ENCODE measurements at regions not wholly inside any gene's neighbourhood (a gene's known extent, or its start where the extent isn't known, plus 50 kb on each side); places are given as distances from the start of the nearest gene placed in this dataset.

DNA sequence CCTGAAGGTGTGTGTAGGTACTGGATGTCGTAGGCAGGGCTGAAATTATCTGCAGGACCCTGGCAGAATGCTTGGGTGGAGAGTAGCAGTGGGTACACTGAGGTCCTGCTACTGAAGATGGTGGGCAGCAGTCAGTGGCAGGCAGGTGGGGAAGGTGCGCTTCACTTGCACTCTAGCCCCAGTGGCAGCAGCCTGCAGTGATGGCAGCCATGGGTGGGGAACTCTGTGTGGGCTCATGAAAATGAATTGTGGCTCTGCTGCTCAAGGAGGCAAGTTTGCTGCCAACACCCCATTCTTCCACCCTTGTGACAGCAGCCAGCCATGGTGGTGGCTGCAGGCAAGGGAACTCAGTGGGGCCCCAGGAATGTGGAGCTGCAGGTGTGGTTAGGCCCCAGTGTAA lies 1242.7 kb upstream of the MIR17HG start:
- Histone ChIP-seq H3K4me2 (ENCODE audit: low read depth, low read length, poor library complexity, severe bottlenecking) (no peak overlapping the region), H4K20me1 (ENCODE audit: insufficient read depth, low read depth, low read length) (no peaks in the 10 kb centered on the region), H3K9me2 (replicated peaks; ENCODE audit: insufficient read depth, low read length) (no peaks in the 10 kb centered on the region), H3K9me3 (ENCODE audit: low read length) (peaks cover 2% of the 10 kb centered on the region; the same call in 1 of the 2 replicates), H3K27ac (ENCODE audit: low read length) (no peak overlapping the region), H3K4me3 (ENCODE audit: low read length) (no peak overlapping the region), H3K79me2 (ENCODE audit: low read length) (no peaks in the 10 kb centered on the region), H3K36me3 (ENCODE audit: insufficient read depth, low read length) (no peaks in the 10 kb centered on the region), H3K4me1 (ENCODE audit: low read length) (no peaks in the 10 kb centered on the region), H3K9ac (ENCODE audit: low read length) (no peak overlapping the region), H2AFZ (ENCODE audit: low read length) (no peak overlapping the region), H3K27me3 (ENCODE audit: low read length) (no peaks in the 10 kb centered on the region)
- no peak for DNase-seq

DNA sequence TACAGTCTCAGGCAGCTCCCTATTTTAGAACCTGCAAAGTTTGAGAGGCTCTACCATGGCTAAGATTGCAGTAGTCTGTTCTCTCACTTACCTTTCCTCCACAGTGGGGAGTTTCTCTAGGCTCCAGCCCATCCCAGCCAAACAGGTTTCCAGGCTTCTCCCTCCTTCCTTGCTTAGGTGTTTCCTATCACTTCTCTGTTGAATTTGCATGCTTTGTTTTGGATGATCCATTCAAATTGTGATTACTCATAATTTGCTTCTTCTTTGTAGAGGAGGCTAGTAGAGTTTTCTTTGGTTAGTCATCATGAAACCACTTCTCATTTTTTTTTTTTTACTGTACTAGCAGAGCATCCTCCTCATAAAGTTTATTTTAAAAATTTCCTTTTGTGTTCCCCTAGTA lies 1242.2 kb upstream of the MIR17HG start:
- no peak for DNase-seq
- Histone ChIP-seq H3K4me3 (ENCODE audit: low read length) (no peak overlapping the region), H3K27ac (ENCODE audit: low read length) (no peak overlapping the region), H4K20me1 (ENCODE audit: insufficient read depth, low read depth, low read length) (no peaks in the 10 kb centered on the region), H3K9me2 (replicated peaks; ENCODE audit: insufficient read depth, low read length) (no peaks in the 10 kb centered on the region), H3K4me1 (ENCODE audit: low read length) (no peaks in the 10 kb centered on the region), H3K9me3 (ENCODE audit: low read length) (no peaks in the 10 kb centered on the region), H3K36me3 (ENCODE audit: insufficient read depth, low read length) (no peaks in the 10 kb centered on the region), H3K79me2 (ENCODE audit: low read length) (no peaks in the 10 kb centered on the region), H3K4me2 (ENCODE audit: low read depth, low read length, poor library complexity, severe bottlenecking) (no peak overlapping the region), H3K27me3 (ENCODE audit: low read length) (no peaks in the 10 kb centered on the region), H2AFZ (ENCODE audit: low read length) (no peak overlapping the region), H3K9ac (ENCODE audit: low read length) (no peak overlapping the region)

DNA sequence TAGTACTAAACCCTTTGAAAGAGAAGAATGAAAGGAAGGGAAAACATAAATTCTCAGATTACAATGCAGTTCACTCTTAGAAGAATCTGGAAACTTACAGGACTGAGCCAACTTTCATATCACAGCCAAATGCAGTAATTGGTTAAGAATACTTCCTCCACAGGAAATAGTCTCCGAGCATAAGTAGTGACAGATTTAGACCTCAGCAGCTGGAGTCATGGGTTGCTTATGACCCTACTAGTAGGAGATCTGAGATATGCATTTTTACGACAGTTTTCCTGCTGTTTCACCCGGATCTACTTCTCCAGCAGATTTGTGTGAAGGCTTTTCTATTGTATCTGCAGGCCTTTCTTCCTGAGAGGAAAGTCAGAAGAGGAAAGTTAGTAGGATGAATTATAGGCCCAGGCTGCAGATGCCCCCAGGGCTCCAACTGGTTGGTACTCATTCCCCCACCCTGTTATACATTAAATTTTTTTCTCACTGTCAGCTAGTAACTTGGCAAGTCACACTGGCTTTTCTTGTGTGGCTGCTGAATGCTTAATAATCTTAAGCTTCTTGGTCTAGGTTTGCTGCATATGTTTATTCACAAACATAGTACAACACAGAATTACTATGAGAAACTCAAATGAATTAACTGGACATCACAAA lies 1241.5 kb upstream of the MIR17HG start:
- H4K20me1 ChIP-seq (ENCODE audit: insufficient read depth, low read depth, low read length) = no peaks in the 10 kb centered on the region
- H3K27ac ChIP-seq (ENCODE audit: low read length) = no peak overlapping the region
- H3K4me3 ChIP-seq (ENCODE audit: low read length) = no peak overlapping the region
- no peaks in the 10 kb centered on the region for H3K36me3 ChIP-seq (ENCODE audit: insufficient read depth, low read length)
- no peaks in the 10 kb centered on the region for H3K27me3 ChIP-seq (ENCODE audit: low read length)
- H2AFZ ChIP-seq (ENCODE audit: low read length) = no peak overlapping the region
- H3K4me1 ChIP-seq (ENCODE audit: low read length) = no peaks in the 10 kb centered on the region
- H3K9me3 ChIP-seq (ENCODE audit: low read length) = no peaks in the 10 kb centered on the region
- no peaks in the 10 kb centered on the region for H3K9me2 ChIP-seq (replicated peaks; ENCODE audit: insufficient read depth, low read length)
- H3K9ac ChIP-seq (ENCODE audit: low read length) = no peak overlapping the region
- H3K79me2 ChIP-seq (ENCODE audit: low read length) = no peaks in the 10 kb centered on the region
- H3K4me2 ChIP-seq (ENCODE audit: low read depth, low read length, poor library complexity, severe bottlenecking) = no peak overlapping the region
- DNase-seq = no peak

DNA sequence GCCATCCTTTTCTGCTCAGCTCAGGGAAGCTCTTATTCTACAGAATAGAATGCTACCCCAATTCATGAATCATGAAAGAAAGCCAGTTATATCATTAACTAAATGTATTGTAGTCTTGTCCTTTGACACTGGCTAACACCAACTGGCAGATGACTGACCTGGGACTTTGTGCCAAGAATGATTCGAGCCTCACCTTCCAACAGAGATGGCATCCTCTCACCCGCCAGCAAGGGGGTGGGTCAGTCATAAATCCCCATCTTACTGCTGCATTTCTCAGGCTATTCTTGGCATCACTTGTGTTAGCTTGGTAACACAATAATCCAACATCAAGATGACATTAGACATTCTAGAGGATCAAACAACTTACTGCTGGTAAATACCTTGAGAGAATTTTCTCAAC lies 1239.8 kb upstream of the MIR17HG start:
- no peaks in the 10 kb centered on the region for H4K20me1 ChIP-seq (ENCODE audit: insufficient read depth, low read depth, low read length)
- no peaks in the 10 kb centered on the region for H3K4me1 ChIP-seq (ENCODE audit: low read length)
- H3K27me3 ChIP-seq (ENCODE audit: low read length) = no peaks in the 10 kb centered on the region
- H3K9ac ChIP-seq (ENCODE audit: low read length) = no peak overlapping the region
- no peak overlapping the region for H3K27ac ChIP-seq (ENCODE audit: low read length)
- H3K36me3 ChIP-seq (ENCODE audit: insufficient read depth, low read length) = no peaks in the 10 kb centered on the region
- no peak overlapping the region for H2AFZ ChIP-seq (ENCODE audit: low read length)
- no peaks in the 10 kb centered on the region for H3K79me2 ChIP-seq (ENCODE audit: low read length)
- no peak for DNase-seq
- no peak overlapping the region for H3K4me2 ChIP-seq (ENCODE audit: low read depth, low read length, poor library complexity, severe bottlenecking)
- H3K9me2 ChIP-seq (replicated peaks; ENCODE audit: insufficient read depth, low read length) = no peaks in the 10 kb centered on the region
- no peaks in the 10 kb centered on the region for H3K9me3 ChIP-seq (ENCODE audit: low read length)
- H3K4me3 ChIP-seq (ENCODE audit: low read length) = no peak overlapping the region

DNA sequence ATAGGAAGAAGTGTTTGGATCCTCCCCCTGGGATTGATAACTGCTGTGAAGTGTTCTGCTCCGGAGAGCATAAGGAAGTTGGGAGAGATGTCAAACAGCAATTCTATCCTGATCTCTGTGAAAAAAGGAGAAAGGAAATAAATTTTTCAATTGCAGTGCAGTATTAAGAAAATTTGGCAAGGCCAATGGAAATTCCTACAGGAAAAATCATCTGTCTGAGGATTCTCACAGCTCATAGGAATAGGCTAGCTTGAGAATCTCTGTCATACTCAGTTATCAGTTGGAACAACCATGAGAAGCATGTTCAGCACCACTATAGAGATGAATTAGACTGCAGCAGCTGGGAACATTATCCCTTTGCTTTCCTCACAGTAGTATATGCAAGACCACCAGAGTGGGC lies 1238.9 kb upstream of the MIR17HG start:
- no peaks in the 10 kb centered on the region for H3K27me3 ChIP-seq (ENCODE audit: low read length)
- H3K4me3 ChIP-seq (ENCODE audit: low read length) = no peak overlapping the region
- H3K4me2 ChIP-seq (ENCODE audit: low read depth, low read length, poor library complexity, severe bottlenecking) = no peak overlapping the region
- H3K27ac ChIP-seq (ENCODE audit: low read length) = no peak overlapping the region
- no peaks in the 10 kb centered on the region for H3K4me1 ChIP-seq (ENCODE audit: low read length)
- H3K9ac ChIP-seq (ENCODE audit: low read length) = no peak overlapping the region
- no peaks in the 10 kb centered on the region for H3K9me2 ChIP-seq (replicated peaks; ENCODE audit: insufficient read depth, low read length)
- no peaks in the 10 kb centered on the region for H4K20me1 ChIP-seq (ENCODE audit: insufficient read depth, low read depth, low read length)
- no peaks in the 10 kb centered on the region for H3K9me3 ChIP-seq (ENCODE audit: low read length)
- no peak overlapping the region for H2AFZ ChIP-seq (ENCODE audit: low read length)
- DNase-seq = no peak
- H3K79me2 ChIP-seq (ENCODE audit: low read length) = no peaks in the 10 kb centered on the region
- no peaks in the 10 kb centered on the region for H3K36me3 ChIP-seq (ENCODE audit: insufficient read depth, low read length)

DNA sequence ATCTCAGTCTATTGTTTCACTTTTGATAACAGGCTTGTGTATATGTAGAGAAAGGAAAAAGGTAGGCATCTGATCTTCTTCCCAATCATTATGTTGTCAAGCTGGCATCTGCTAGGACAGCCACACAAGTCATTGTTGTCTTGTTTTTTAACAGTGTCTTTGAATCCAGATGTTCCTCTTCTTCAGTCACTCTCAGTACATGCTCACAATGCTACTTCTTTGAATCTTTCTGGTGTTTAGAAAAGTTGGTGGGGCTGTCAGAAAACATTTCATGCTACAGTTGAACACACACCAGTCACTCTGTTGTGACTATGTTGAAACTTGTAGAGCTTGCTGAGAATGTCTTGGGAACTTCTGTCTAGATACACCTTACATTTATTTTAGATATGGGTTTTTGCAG lies 1231.4 kb upstream of the MIR17HG start:
- no peak for DNase-seq
- no peak overlapping the region for H3K4me2 ChIP-seq (ENCODE audit: low read depth, low read length, poor library complexity, severe bottlenecking)
- H3K9me2 ChIP-seq (replicated peaks; ENCODE audit: insufficient read depth, low read length) = no peaks in the 10 kb centered on the region
- no peaks in the 10 kb centered on the region for H3K4me1 ChIP-seq (ENCODE audit: low read length)
- H3K4me3 ChIP-seq (ENCODE audit: low read length) = no peak overlapping the region
- no peaks in the 10 kb centered on the region for H3K9me3 ChIP-seq (ENCODE audit: low read length)
- H3K9ac ChIP-seq (ENCODE audit: low read length) = no peak overlapping the region
- H3K79me2 ChIP-seq (ENCODE audit: low read length) = no peaks in the 10 kb centered on the region
- no peak overlapping the region for H2AFZ ChIP-seq (ENCODE audit: low read length)
- H4K20me1 ChIP-seq (ENCODE audit: insufficient read depth, low read depth, low read length) = no peaks in the 10 kb centered on the region
- H3K36me3 ChIP-seq (ENCODE audit: insufficient read depth, low read length) = no peaks in the 10 kb centered on the region
- no peak overlapping the region for H3K27ac ChIP-seq (ENCODE audit: low read length)
- H3K27me3 ChIP-seq (ENCODE audit: low read length) = no peaks in the 10 kb centered on the region

DNA sequence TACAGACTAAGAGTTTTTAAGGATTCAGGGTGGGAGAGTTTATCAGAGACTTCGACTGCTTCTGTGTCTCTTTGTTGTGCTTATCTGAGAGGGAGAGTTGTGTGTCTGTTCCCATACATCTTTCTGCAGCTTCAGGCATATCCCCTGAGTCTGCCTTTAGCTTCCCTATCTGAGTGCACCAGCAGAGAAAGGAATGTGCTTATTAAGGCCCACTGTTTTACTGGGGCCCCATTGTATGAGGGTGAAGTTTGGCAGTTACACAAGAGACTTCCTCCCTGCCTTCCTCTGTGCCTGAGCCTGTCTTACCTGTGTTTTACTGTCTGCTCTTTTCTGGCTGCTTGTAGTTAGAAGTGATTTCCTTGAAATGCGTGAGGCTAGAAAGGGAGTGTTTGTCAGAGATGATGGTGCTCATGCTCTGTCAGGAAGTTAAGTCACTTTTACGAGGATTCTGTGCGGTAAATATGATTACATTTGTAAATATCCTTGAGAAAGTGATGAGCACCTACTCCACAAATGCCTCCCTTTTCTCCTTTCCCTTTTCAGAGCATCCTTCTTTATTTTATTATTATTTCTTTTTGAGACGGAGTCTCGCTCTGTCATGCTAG lies 1228.9 kb upstream of the MIR17HG start:
- Histone ChIP-seq H3K9me3 (ENCODE audit: low read length) (no peaks in the 10 kb centered on the region), H3K9me2 (replicated peaks; ENCODE audit: insufficient read depth, low read length) (no peaks in the 10 kb centered on the region), H3K4me2 (ENCODE audit: low read depth, low read length, poor library complexity, severe bottlenecking) (no peak overlapping the region), H3K9ac (ENCODE audit: low read length) (no peak overlapping the region), H3K36me3 (ENCODE audit: insufficient read depth, low read length) (no peaks in the 10 kb centered on the region), H3K4me1 (ENCODE audit: low read length) (no peaks in the 10 kb centered on the region), H3K4me3 (ENCODE audit: low read length) (no peak overlapping the region), H3K27me3 (ENCODE audit: low read length) (no peaks in the 10 kb centered on the region), H4K20me1 (ENCODE audit: insufficient read depth, low read depth, low read length) (no peaks in the 10 kb centered on the region), H3K27ac (ENCODE audit: low read length) (no peak overlapping the region), H3K79me2 (ENCODE audit: low read length) (no peaks in the 10 kb centered on the region), H2AFZ (ENCODE audit: low read length) (no peak overlapping the region)
- no peak for DNase-seq

DNA sequence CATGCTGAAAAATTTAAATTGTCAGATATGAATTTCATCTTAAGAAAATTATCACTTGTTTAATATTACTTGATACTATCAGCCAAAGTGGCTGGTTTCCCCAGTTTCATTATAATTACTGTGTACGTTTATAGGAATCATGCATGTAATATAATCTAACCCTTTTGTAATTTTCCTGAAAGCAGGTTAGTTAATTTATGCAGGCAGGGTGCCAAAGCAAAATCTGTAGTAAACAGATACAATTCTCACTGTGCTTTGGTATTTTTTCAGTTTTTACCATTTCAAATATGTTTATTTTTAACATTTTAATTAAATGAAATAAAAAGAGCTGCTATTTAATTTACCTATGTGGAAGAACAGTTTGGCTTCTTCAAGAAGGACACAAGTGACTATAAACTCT lies 1227.5 kb upstream of the MIR17HG start:
- Histone ChIP-seq H3K79me2 (ENCODE audit: low read length) (no peaks in the 10 kb centered on the region), H2AFZ (ENCODE audit: low read length) (no peak overlapping the region), H3K9me2 (replicated peaks; ENCODE audit: insufficient read depth, low read length) (no peaks in the 10 kb centered on the region), H4K20me1 (ENCODE audit: insufficient read depth, low read depth, low read length) (no peaks in the 10 kb centered on the region), H3K27ac (ENCODE audit: low read length) (no peak overlapping the region), H3K4me2 (ENCODE audit: low read depth, low read length, poor library complexity, severe bottlenecking) (no peak overlapping the region), H3K9ac (ENCODE audit: low read length) (no peak overlapping the region), H3K36me3 (ENCODE audit: insufficient read depth, low read length) (no peaks in the 10 kb centered on the region), H3K4me3 (ENCODE audit: low read length) (no peak overlapping the region), H3K27me3 (ENCODE audit: low read length) (no peaks in the 10 kb centered on the region), H3K9me3 (ENCODE audit: low read length) (no peaks in the 10 kb centered on the region), H3K4me1 (ENCODE audit: low read length) (no peaks in the 10 kb centered on the region)
- no peak for DNase-seq
